LNCaP clone FGC (cell line): ENCODE measurements at regions not wholly inside any gene's neighbourhood (a gene's known extent, or its start where the extent isn't known, plus 50 kb on each side); places are given as distances from the start of the nearest gene placed in this dataset.

Experiments
- DNase-seq: peaks from one replicate; pipeline ENCODE4 v3.0.0-alpha.2; 2011; ENCODE audit warnings: low read depth
- H3K4me3 ChIP-seq: 2 replicates; pipeline ENCODE4 v1.5.1; 2011; ENCODE audit warnings: mild to moderate bottlenecking, low read depth, low read length, control low read depth
- TF ChIP-seq, protein P1 (sequence below): IDR thresholded peaks from 2 replicates; pipeline ENCODE4 v1.5.1; 2012; ENCODE audit warnings: mild to moderate bottlenecking; ENCODE audit not compliant: control insufficient read depth, insufficient read depth; ENCODE audit errors: extremely low read depth

DNA sequence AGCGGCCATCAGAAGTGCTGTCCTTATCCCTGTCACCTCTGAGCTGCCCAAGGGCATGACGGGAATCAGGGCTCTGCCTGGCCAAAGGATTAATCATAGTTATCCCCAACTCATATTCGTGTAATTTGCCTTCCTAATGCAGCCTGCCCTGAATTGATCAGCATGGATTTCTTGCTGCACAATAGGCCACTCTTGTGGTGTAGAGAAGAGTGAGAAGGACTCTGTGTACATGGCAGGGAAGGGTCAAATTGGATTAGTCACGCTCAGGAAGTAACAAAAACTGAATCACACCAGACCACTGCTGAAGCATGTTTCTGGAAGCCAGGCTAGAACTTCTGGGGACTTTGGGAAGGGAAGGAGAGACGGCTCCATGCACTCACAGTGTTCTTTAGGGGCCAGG is 227.0 kb downstream of the BUB3 start:
- H3K4me3 ChIP-seq = no peak overlapping the region
- DNase-seq = no peak
- TF ChIP-seq, protein P1, sequence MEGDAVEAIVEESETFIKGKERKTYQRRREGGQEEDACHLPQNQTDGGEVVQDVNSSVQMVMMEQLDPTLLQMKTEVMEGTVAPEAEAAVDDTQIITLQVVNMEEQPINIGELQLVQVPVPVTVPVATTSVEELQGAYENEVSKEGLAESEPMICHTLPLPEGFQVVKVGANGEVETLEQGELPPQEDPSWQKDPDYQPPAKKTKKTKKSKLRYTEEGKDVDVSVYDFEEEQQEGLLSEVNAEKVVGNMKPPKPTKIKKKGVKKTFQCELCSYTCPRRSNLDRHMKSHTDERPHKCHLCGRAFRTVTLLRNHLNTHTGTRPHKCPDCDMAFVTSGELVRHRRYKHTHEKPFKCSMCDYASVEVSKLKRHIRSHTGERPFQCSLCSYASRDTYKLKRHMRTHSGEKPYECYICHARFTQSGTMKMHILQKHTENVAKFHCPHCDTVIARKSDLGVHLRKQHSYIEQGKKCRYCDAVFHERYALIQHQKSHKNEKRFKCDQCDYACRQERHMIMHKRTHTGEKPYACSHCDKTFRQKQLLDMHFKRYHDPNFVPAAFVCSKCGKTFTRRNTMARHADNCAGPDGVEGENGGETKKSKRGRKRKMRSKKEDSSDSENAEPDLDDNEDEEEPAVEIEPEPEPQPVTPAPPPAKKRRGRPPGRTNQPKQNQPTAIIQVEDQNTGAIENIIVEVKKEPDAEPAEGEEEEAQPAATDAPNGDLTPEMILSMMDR = no peak

DNA sequence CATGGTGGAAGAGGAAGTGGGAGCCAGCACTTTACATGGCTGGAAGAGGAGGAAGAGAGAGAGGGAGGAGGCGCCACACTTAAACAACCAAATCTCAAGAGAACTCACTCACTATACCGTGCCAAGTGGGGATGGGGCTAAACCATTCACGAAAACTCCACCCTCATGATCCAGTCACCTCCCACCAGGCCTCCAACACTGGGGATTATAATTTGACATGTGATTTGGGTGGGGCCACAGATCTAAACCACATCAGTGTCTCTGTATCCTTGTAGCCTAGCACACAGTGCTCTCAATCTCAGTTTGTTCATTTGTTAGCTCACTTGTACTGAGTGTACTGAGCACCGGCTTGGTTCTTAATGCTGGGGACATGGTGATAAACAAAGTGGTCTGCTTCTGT is 228.3 kb downstream of the BUB3 start:
- no peak for DNase-seq
- TF ChIP-seq, protein P1 = no peak

GRCh38 chr10:123385508-123386080 is 231.4 kb downstream of the BUB3 start:
- H3K4me3 ChIP-seq = no peak overlapping the region
- no peak for DNase-seq
- TF ChIP-seq, protein P1 = no peak

More for the DNA sequence above, 228.3 kb downstream of the BUB3 start:
- H3K4me3 ChIP-seq = no peak overlapping the region

- TF ChIP-seq, protein P1 = no peak
- no peak overlapping the region for H3K4me3 ChIP-seq
- no peak for DNase-seq
These were observed 235.3 kb downstream of the BUB3 start for GRCh38 chr10:123389520-123389919.

DNA sequence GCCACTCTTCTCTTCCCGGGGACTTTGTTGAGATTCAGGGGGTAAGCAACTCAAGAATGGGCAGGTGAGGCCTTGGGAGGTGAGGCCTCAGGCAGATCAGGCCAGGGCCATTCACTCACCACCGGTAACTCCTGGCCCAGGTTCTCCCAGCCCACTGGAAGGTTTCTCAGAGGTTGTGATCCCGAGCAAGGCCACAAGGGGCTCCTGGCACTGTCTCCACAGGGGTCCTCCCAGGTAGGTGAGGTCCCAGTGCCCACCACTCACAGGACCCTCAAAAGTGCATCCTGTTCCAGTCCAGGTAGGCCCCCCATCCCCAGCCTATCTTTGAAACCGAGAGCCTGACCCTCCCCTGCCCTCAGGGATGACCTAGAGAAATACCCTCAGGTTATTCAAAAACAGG is 236.1 kb downstream of the BUB3 start:
- TF ChIP-seq, protein P1 = no peak
- DNase-seq = no peak
- H3K4me3 ChIP-seq = no peak overlapping the region

DNA sequence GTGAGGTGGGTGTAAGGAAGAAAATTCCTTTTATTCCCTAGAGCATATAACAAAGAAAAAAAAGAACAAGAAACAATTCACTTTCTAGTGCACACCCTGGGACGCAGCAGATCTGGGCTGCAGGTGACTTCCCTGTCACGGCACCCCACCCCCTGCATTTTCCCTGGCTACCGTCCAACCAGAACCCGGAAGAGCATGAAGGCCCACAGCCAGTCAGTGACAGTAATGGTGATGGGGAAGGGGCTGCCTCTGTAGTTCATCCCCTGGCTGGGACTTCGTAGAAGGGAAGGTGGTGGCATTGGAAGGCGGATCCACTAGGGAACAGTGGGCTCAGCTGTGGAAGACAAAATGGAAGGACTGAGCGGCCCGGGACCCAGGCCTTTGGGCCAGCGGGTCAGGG is 236.7 kb downstream of the BUB3 start:
- no peak overlapping the region for H3K4me3 ChIP-seq
- TF ChIP-seq, protein P1 = no peak
- no peak for DNase-seq

- no peak for DNase-seq
- no peak overlapping the region for H3K4me3 ChIP-seq
- TF ChIP-seq, protein P1 = no peak
These were observed 237.2 kb downstream of the BUB3 start for GRCh38 chr10:123391275-123392028.
